ENCODE measurements at regions not wholly inside any gene's neighbourhood (a gene's known extent, or its start where the extent isn't known, plus 50 kb on each side); places are given as distances from the start of the nearest gene placed in this dataset.

DNA sequence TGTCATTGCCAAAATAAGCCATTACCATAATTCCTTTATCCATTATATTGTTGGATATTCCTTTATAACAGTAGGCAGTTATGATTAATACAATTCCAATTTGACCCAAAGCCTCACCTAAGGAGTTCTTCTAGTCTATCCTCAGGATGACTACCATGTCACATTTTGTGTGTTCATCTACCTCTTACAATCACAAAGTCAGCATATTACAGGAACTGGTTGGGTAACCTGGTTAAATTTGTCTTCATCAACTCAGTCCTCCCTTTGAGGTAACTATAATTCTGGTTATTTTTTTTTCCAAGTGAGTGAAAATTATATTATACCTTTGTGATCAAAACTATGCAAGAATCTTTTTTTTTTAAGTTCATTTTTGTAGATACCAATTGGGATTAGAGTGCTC is 540.5 kb downstream of the BTBD3 start:
- intact Hi-C loops (cut with DNase I), result no loop called here
- TF ChIP-seq, protein P1, sequence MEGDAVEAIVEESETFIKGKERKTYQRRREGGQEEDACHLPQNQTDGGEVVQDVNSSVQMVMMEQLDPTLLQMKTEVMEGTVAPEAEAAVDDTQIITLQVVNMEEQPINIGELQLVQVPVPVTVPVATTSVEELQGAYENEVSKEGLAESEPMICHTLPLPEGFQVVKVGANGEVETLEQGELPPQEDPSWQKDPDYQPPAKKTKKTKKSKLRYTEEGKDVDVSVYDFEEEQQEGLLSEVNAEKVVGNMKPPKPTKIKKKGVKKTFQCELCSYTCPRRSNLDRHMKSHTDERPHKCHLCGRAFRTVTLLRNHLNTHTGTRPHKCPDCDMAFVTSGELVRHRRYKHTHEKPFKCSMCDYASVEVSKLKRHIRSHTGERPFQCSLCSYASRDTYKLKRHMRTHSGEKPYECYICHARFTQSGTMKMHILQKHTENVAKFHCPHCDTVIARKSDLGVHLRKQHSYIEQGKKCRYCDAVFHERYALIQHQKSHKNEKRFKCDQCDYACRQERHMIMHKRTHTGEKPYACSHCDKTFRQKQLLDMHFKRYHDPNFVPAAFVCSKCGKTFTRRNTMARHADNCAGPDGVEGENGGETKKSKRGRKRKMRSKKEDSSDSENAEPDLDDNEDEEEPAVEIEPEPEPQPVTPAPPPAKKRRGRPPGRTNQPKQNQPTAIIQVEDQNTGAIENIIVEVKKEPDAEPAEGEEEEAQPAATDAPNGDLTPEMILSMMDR (IDR thresholded peaks at IDR 0.05), result no peak
- no peak for ATAC-seq
- DNase-seq, result no peak
- Histone ChIP-seq H3K4me1 (no peaks in the 10 kb centered on the region), H3K27ac (no peak overlapping the region), H3K4me3 (no peak overlapping the region), H3K36me3 (ENCODE audit: insufficient read depth in 1 of 2, low read depth in 1 of 2) (no peaks in the 10 kb centered on the region), H3K9me3 (no peaks in the 10 kb centered on the region), H3K27me3 (ENCODE audit: insufficient read depth in 3 of 3, low read length in 2 of 3) (no peaks in the 10 kb centered on the region)

DNA sequence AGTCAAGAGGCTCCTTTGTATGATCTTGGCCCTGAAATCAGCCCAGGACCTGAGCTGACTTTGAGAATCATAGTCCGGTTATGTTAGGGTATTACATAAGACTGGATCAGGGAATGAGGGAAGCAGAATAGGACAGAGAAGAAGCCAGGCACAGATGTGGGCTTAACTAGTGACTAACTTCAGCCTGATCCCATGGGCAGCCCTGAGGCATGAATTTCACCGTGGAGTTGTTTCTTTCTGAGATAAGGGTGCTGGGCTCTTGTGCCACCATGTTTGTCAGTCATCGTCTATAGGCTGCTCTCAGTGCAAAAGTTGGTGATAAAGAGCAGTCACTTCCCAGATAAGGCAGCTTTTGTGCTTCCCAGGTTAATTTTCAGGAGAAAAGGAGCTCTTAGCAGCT is 544.7 kb upstream of the SPTLC3 start:
- TF ChIP-seq, protein P1 (IDR thresholded peaks at IDR 0.05), result no peak
- H3K4me1 ChIP-seq, result no peaks in the 10 kb centered on the region
- ATAC-seq (no peak), DNase-seq (no peak)
- H3K27ac ChIP-seq, result no peak overlapping the region
- no peaks in the 10 kb centered on the region for H3K36me3 ChIP-seq (ENCODE audit: insufficient read depth in 1 of 2, low read depth in 1 of 2)
- H3K27me3 ChIP-seq (ENCODE audit: insufficient read depth in 3 of 3, low read length in 2 of 3), result no peaks in the 10 kb centered on the region
- H3K9me3 ChIP-seq, result peaks cover 6% of the 10 kb centered on the region
- intact Hi-C loops (cut with DNase I), result no loop called here
- H3K4me3 ChIP-seq, result no peak overlapping the region
- WGBS, 3 donors, result 65 to 77% (median 66%) methylated on average over 3 of the region's 3 CpGs

DNA sequence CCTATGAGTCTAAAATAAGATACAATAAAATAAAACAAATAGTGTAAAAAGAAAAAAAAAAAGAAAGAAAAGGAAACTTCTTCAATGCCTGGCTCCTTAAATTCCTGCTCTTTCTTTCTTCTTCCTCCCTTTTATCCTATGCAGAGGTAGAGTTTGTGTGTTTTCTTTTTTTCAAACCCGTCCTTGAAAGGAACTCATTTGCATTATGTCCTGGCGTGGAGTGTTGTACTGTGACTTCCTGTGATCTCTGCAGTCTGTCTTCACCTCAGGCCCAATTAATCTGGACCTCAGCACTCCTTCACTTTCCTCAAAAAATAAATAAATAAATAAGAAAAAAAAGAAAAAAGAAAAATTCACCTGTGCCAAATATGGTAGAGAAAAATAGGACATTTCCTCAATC is 541.9 kb upstream of the SPTLC3 start:
- DNase-seq (no peak), ATAC-seq (no peak)
- Histone ChIP-seq H3K4me1 (no peaks in the 10 kb centered on the region), H3K9me3 (peaks cover 6% of the 10 kb centered on the region), H3K36me3 (ENCODE audit: insufficient read depth in 1 of 2, low read depth in 1 of 2) (no peaks in the 10 kb centered on the region), H3K4me3 (no peak overlapping the region), H3K27me3 (ENCODE audit: insufficient read depth in 3 of 3, low read length in 2 of 3) (no peaks in the 10 kb centered on the region), H3K27ac (no peak overlapping the region)
- 72 to 89% (median 83%) methylated on average over 2 of the region's 2 CpGs for WGBS, 3 donors
- TF ChIP-seq, protein P1 (IDR thresholded peaks at IDR 0.05), result no peak
- intact Hi-C loops (cut with DNase I), result no loop called here

DNA sequence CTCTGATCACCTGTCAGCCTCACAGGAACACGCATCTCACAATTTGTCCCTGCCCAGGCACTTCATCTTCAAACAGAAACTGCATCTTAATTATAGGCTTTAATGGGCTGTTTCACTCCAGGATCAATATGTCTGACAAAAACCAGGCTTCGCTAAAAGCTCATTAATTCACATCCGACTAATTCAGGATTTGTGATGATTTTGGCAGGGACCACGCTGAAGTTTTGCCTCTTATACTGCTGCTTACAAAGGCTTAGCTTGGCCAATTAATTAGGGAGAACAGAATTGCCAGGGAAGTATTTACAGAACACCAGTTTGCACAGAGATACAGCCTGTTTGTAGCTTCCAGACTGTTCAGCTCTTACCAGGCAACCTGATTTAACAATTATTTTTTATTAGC is 541.0 kb upstream of the SPTLC3 start:
- DNase-seq (no peak), ATAC-seq (no peak)
- Histone ChIP-seq H3K27me3 (ENCODE audit: insufficient read depth in 3 of 3, low read length in 2 of 3) (no peaks in the 10 kb centered on the region), H3K4me3 (no peak overlapping the region), H3K4me1 (no peaks in the 10 kb centered on the region), H3K9me3 (peaks cover 6% of the 10 kb centered on the region), H3K27ac (no peak overlapping the region), H3K36me3 (ENCODE audit: insufficient read depth in 1 of 2, low read depth in 1 of 2) (no peaks in the 10 kb centered on the region)
- WGBS, 3 donors, result 70 to 73% (median 70%) methylated on average over 4 of the region's 4 CpGs
- TF ChIP-seq, protein P1 (IDR thresholded peaks at IDR 0.05), result no peak
- intact Hi-C loops (cut with DNase I), result no loop called here

DNA sequence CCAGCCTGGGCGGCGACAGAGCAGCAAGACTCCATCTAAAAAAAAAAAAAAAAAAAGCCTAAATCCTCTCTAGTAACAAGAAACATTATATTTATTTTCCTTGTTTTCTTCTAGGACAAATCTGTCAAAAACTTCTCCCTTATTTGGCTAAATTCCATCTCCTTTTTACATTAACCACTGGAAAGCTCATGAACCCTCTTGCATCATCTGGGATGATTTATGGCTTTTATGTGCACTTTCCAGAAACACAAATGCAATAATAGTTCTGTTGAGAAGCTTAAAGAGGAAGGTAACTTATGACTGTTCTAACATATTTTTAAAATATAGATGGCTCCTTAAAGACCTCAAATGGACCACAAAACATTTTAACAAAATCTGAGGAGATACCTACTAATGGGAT is 526.1 kb upstream of the SPTLC3 start:
- H3K36me3 ChIP-seq (ENCODE audit: insufficient read depth in 1 of 2, low read depth in 1 of 2), result no peaks in the 10 kb centered on the region
- H3K9me3 ChIP-seq, result no peaks in the 10 kb centered on the region
- H3K27me3 ChIP-seq (ENCODE audit: insufficient read depth in 3 of 3, low read length in 2 of 3), result no peaks in the 10 kb centered on the region
- WGBS, 3 donors, result 88 to 100% (median 90%) methylated on average over 2 of the region's 2 CpGs
- no peak overlapping the region for H3K27ac ChIP-seq
- intact Hi-C loops (cut with DNase I), result no loop called here
- TF ChIP-seq, protein P1 (IDR thresholded peaks at IDR 0.05), result no peak
- H3K4me3 ChIP-seq, result no peak overlapping the region
- DNase-seq, result no peak
- H3K4me1 ChIP-seq, result no peaks in the 10 kb centered on the region
- no peak for ATAC-seq
